IMR-90 (cell line): ENCODE measurements at regions not wholly inside any gene's neighbourhood (a gene's known extent, or its start where the extent isn't known, plus 50 kb on each side); places are given as distances from the start of the nearest gene placed in this dataset.
A peak's percentile ranks its signal among the peaks of the same experiment; 100 is the strongest.

Source experiments
- ATAC-seq: fragments of 200-7000 bp; cut with Tn5 transposase; 2 replicates; pipeline ENCODE4 v1.9.1; 2020; ENCODE audit warnings: low read depth, mild to moderate bottlenecking, moderate library complexity
- BruUV-seq: library from RNA; stranded (reverse); fragments of 400-500 nt; replicated peaks from 2 replicates; lab custom pipeline; 2021; lab: Mats Ljungman, UMichigan
- CTCF ChIA-PET: fragments of 300-600 bp; formaldehyde crosslinking; extraction: SDS; loops from one replicate; lab custom pipeline; 2021; ENCODE audit warnings: antibody characterized with exemption; lab: Yijun Ruan, JAX
- POLR2A ChIA-PET: fragments of 300-600 bp; sonication (Branson Sonifier 250); formaldehyde crosslinking; loops from one replicate; lab custom pipeline; 2022; ENCODE audit warnings: antibody characterized with exemption; ENCODE audit not compliant: unreplicated experiment; lab: Charles Lee
- DNase-seq: peaks from one replicate; pipeline ENCODE4 v3.0.0; 2013
- H2AFZ ChIP-seq: replicated peaks from 2 replicates; pipeline ENCODE3; 2013; ENCODE audit warnings: low read length, mild to moderate bottlenecking; ENCODE audit not compliant: poor library complexity
- H2AK5ac ChIP-seq: 2 replicates; pipeline ENCODE4 v1.6.1; 2013; ENCODE audit warnings: low read depth, low read length, inconsistent platforms
- H2AK9ac ChIP-seq: replicated peaks from 2 replicates; pipeline ENCODE3; 2013; ENCODE audit warnings: mild to moderate bottlenecking, low read depth, low read length, moderate library complexity; ENCODE audit not compliant: poor library complexity
- H2BK120ac ChIP-seq: 2 replicates; pipeline ENCODE4 v1.6.1; 2013; ENCODE audit warnings: low read depth, low read length, inconsistent platforms
- H2BK15ac ChIP-seq: 3 replicates; pipeline ENCODE4 v1.6.1; 2013; ENCODE audit warnings: low read depth, low read length, inconsistent platforms
- H2BK20ac ChIP-seq: 2 replicates; pipeline ENCODE4 v1.6.1; 2013; ENCODE audit warnings: low read depth, mild to moderate bottlenecking, inconsistent platforms, low read length, moderate library complexity
- H2BK5ac ChIP-seq: 2 replicates; pipeline ENCODE4 v1.6.1; 2013; ENCODE audit warnings: mild to moderate bottlenecking, low read depth, low read length, inconsistent platforms; ENCODE audit not compliant: poor library complexity, severe bottlenecking
- H3K14ac ChIP-seq: replicated peaks from 2 replicates; pipeline ENCODE4 v1.6.1; 2013; ENCODE audit warnings: low read depth, low read length, inconsistent platforms
- H3K18ac ChIP-seq: 2 replicates; pipeline ENCODE4 v1.6.1; 2013; ENCODE audit warnings: low read depth, low read length, control low read depth
- H3K23ac ChIP-seq: 2 replicates; pipeline ENCODE4 v1.6.1; 2013; ENCODE audit warnings: low read depth, low read length, inconsistent platforms
- H3K27ac ChIP-seq: 2 replicates; pipeline ENCODE4 v1.5.1; 2013; ENCODE audit warnings: mild to moderate bottlenecking, control low read depth, low read length; ENCODE audit not compliant: insufficient read depth
- H3K27me3 ChIP-seq: 2 replicates; pipeline ENCODE4 v1.6.1; 2013; ENCODE audit warnings: low read length; ENCODE audit not compliant: control insufficient read depth, insufficient read depth
- H3K36me3 ChIP-seq: 2 replicates; pipeline ENCODE4 v1.6.1; 2013; ENCODE audit warnings: low read length, mixed read lengths; ENCODE audit not compliant: control insufficient read depth, insufficient read depth
- H3K4ac ChIP-seq: 2 replicates; pipeline ENCODE4 v1.6.1; 2013; ENCODE audit warnings: low read depth, low read length, inconsistent platforms
- H3K4me1 ChIP-seq: 2 replicates; pipeline ENCODE4 v1.6.1; 2013; ENCODE audit warnings: low read length, mixed read lengths; ENCODE audit not compliant: control insufficient read depth, insufficient read depth
- H3K4me2 ChIP-seq: 2 replicates; pipeline ENCODE4 v1.6.1; 2013; ENCODE audit warnings: low read depth, mild to moderate bottlenecking, control low read depth, low read length, moderate library complexity
- H3K4me3 ChIP-seq: 2 replicates; pipeline ENCODE4 v1.5.1; 2013; ENCODE audit warnings: low read depth, mild to moderate bottlenecking, control low read depth, low read length, moderate library complexity; ENCODE audit not compliant: insufficient read depth
- H3K56ac ChIP-seq: 2 replicates; pipeline ENCODE4 v1.6.1; 2013; ENCODE audit warnings: low read length, inconsistent platforms; ENCODE audit not compliant: insufficient read depth; ENCODE audit errors: extremely low read depth
- H3K79me1 ChIP-seq, 2 experiments: 2 replicates each; pipeline ENCODE4 v1.6.1; 2013; ENCODE audit warnings: low read length in 2 of 2, inconsistent platforms in 1 of 2, low read depth in 1 of 2
- H3K9ac ChIP-seq: 2 replicates; pipeline ENCODE4 v1.6.1; 2013; ENCODE audit warnings: low read depth, low read length, control low read depth
- H3K9me1 ChIP-seq: 2 replicates; pipeline ENCODE4 v1.6.1; 2013; ENCODE audit warnings: low read length, inconsistent platforms; ENCODE audit not compliant: insufficient read depth
- H3K9me3 ChIP-seq: 2 replicates; pipeline ENCODE4 v1.6.1; 2013; ENCODE audit warnings: low read length; ENCODE audit not compliant: control insufficient read depth, insufficient read depth
- H4K20me1 ChIP-seq: 2 replicates; pipeline ENCODE4 v1.6.1; 2013; ENCODE audit warnings: low read length, inconsistent platforms; ENCODE audit not compliant: insufficient read depth
- H4K5ac ChIP-seq: 2 replicates; pipeline ENCODE4 v1.6.1; 2013; ENCODE audit warnings: mild to moderate bottlenecking, low read depth, low read length, control low read depth
- H4K8ac ChIP-seq, 2 experiments: 2 replicates each; pipeline ENCODE4 v1.6.1; 2013; ENCODE audit warnings: low read depth in 2 of 2, low read length in 2 of 2, control low read depth in 1 of 2, inconsistent platforms in 1 of 2
- H4K91ac ChIP-seq: 2 replicates; pipeline ENCODE4 v1.6.1; 2013; ENCODE audit warnings: low read depth, low read length, inconsistent platforms; ENCODE audit not compliant: insufficient read depth
- NFE2L2 ChIP-seq: fragments of 150-350 bp; IDR thresholded peaks from 2 replicates; pipeline ENCODE4 v1.6.1; 2016; ENCODE audit warnings: low read depth, mild to moderate bottlenecking, low read length
- RCOR1 ChIP-seq: IDR thresholded peaks from 2 replicates; pipeline ENCODE4 v1.6.1; 2012; ENCODE audit warnings: mild to moderate bottlenecking, low read length, improper control_type of control experiment; ENCODE audit not compliant: insufficient replicate concordance
- WGBS, 2 experiments: methylation state at CpG; one replicate each; pipeline versions ENCODE4 v1.1.5 to v1.1.7; 2013; ENCODE audit warnings: missing lambda C conversion rate in 2 of 2; ENCODE audit not compliant: insufficient read length in 1 of 2; ENCODE audit errors: extremely low coverage in 2 of 2; 5-methylcytosine and 5-hydroxymethylcytosine counted together
- dilution Hi-C: fragments of 300-500 bp; cut with HindIII; formaldehyde crosslinking; loops from one replicate; pipeline ENCODE4 v1.14.3; 2018; ENCODE audit warnings: low sequenced_read_pairs; ENCODE audit not compliant: unreplicated experiment
- in situ Hi-C: fragments of 300-500 bp; cut with MboI; formaldehyde crosslinking; loops from 3 replicates; pipeline ENCODE4 v1.14.3; 2019; ENCODE audit warnings: low sequenced_read_pairs, inconsistent platforms, mixed read lengths
- intact Hi-C: fragments of 100-400 bp; cut with micrococcal nuclease; formaldehyde crosslinking; loops from 2 replicates; pipeline ENCODE4 v1.10.0; 2022

- intact Hi-C loops: loop anchor here (10.0 kb wide), 1 partner anchor 1033 kb away; no protein-coding TSS in a partner anchor
Observed at GRCh38 chr6:139891471-139891870, 517.0 kb upstream of the CITED2 start.

More at GRCh38 chr6:139891471-139891870, 517.0 kb upstream of the CITED2 start:
- no peak overlapping the region for H2BK120ac ChIP-seq
- H2AK9ac ChIP-seq: no peak overlapping the region
- dilution Hi-C loops: no loop called here
- ATAC-seq: peak; percentile 71
- H3K27ac ChIP-seq: no peak overlapping the region
- no peaks in the 10 kb centered on the region for H3K79me1 ChIP-seq
- H4K91ac ChIP-seq: no peak overlapping the region
- DNase-seq: peak; percentile 91
- BruUV-seq: no TSS peak
- no peak overlapping the region for H3K56ac ChIP-seq
- H2AK5ac ChIP-seq: no peak overlapping the region
- no peaks in the 10 kb centered on the region for H3K27me3 ChIP-seq
- H4K8ac ChIP-seq: no peak overlapping the region
- H2BK15ac ChIP-seq: no peak overlapping the region
- no CpG with 5 or more reads among the region's 4 CpGs for WGBS, 2 experiments
- no peak overlapping the region for H3K4me2 ChIP-seq
- H4K5ac ChIP-seq: no peak overlapping the region
- peaks cover 4% of the 10 kb centered on the region; the same call in 1 of the 2 replicates for H3K9me1 ChIP-seq
- CTCF ChIA-PET: interaction anchor here (0.9 kb wide), 1 partner anchor 14 kb away, joined by 3 read pairs; no protein-coding TSS in a partner anchor
- POLR2A ChIA-PET: no interaction called here
- no peak overlapping the region for H3K23ac ChIP-seq
- H3K14ac ChIP-seq: no peak overlapping the region
- H3K4me1 ChIP-seq: peaks cover 5% of the 10 kb centered on the region
- no peak overlapping the region for H3K18ac ChIP-seq
- H3K9me3 ChIP-seq: no peaks in the 10 kb centered on the region
- H2BK20ac ChIP-seq: no peak overlapping the region
- H2AFZ ChIP-seq: no peak overlapping the region
- H3K9ac ChIP-seq: no peak overlapping the region
- no peak overlapping the region for H3K4ac ChIP-seq
- TF ChIP-seq NFE2L2 (no peak), RCOR1 (peak; percentile 26)
- no peak overlapping the region for H2BK5ac ChIP-seq
- H4K20me1 ChIP-seq: no peaks in the 10 kb centered on the region
- no peak overlapping the region for H3K4me3 ChIP-seq
- in situ Hi-C loops: no loop called here
- H3K36me3 ChIP-seq: no peaks in the 10 kb centered on the region
